ENCODE measurements at regions not wholly inside any gene's neighbourhood (a gene's known extent, or its start where the extent isn't known, plus 50 kb on each side); places are given as distances from the start of the nearest gene placed in this dataset.
"Not testable (repeated sequence)": the region's sequence is repeated elsewhere in the genome, so short reads cannot be mapped to it uniquely, and the experiment has no call there.

DNA sequence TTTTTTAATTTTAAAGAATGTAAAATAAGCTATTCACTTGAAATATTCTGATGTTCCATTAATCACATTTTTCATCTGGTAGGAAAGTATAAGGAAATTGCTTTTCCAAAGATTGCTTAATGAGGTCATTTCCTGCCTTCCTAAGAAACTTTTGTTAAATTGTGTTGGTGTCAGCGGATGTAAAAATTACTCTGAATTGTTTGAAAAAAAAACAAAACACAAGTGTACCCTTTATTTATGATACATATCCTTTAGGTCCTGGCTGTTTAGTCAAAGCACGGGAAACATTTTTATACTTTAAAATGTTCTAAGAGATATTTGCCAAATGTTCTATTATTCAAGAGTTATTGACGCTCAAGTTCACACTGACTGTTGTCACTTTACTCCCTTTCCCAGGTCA, 1357.4 kb upstream of the GOT2 start:
- peaks cover 50% of the 10 kb centered on the region for H3K9me3 ChIP-seq
- intact Hi-C loops (cut with DNase I, micrococcal nuclease): no loop called here
- no peaks in the 10 kb centered on the region for H3K36me3 ChIP-seq (ENCODE audit: low read depth)
- H3K4me1 ChIP-seq (ENCODE audit: low read depth): no peaks in the 10 kb centered on the region
- H3K4me3 ChIP-seq: no peak overlapping the region
- DNase-seq: no peak
- TF ChIP-seq, protein P1, sequence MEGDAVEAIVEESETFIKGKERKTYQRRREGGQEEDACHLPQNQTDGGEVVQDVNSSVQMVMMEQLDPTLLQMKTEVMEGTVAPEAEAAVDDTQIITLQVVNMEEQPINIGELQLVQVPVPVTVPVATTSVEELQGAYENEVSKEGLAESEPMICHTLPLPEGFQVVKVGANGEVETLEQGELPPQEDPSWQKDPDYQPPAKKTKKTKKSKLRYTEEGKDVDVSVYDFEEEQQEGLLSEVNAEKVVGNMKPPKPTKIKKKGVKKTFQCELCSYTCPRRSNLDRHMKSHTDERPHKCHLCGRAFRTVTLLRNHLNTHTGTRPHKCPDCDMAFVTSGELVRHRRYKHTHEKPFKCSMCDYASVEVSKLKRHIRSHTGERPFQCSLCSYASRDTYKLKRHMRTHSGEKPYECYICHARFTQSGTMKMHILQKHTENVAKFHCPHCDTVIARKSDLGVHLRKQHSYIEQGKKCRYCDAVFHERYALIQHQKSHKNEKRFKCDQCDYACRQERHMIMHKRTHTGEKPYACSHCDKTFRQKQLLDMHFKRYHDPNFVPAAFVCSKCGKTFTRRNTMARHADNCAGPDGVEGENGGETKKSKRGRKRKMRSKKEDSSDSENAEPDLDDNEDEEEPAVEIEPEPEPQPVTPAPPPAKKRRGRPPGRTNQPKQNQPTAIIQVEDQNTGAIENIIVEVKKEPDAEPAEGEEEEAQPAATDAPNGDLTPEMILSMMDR (IDR thresholded peaks at IDR 0.05): no peak
- no peak for ATAC-seq

DNA sequence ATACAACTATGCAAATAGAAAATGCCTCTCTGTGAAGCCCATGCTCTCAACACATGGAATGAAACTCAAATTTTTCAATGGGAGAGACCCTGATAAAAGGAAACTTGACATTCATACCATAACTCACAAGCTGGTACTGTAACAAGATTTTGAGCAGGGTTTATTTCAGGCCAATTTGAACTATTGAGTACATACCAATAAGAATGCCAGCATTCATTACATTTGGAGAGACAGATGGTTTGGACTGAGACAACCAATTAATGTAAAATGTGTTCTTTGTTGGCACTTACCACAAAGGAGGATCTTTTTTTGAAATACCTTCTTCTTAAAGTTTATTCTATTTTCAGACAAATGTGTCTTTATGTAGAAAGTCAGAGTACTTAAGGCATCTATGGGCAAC, 1357.0 kb upstream of the GOT2 start:
- ATAC-seq: no peak
- H3K4me1 ChIP-seq (ENCODE audit: low read depth): no peaks in the 10 kb centered on the region
- no peaks in the 10 kb centered on the region for H3K36me3 ChIP-seq (ENCODE audit: low read depth)
- H3K4me3 ChIP-seq: no peak overlapping the region
- intact Hi-C loops (cut with DNase I, micrococcal nuclease): no loop called here
- H3K9me3 ChIP-seq: peaks cover 54% of the 10 kb centered on the region
- no peak for DNase-seq
- TF ChIP-seq, protein P1 (IDR thresholded peaks at IDR 0.05): no peak

DNA sequence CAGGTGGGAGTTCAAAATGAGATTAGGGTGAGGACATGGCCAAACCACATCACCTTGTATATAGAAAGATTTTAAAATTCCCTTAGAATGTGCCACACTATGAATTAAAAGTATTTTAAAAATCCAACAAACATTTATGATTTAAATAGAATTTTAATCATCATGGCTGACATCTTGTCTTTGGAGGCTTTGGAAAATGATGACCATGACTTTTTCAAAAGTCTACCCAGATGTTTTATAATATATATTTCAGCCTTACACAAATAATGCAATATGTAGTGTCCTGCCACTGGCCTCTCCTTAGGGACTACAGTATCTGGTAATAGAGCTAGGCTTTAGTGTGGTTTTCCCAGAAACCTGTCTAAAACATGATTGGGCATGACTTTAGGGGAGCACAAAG, 1353.4 kb upstream of the GOT2 start:
- no peak overlapping the region for H3K4me3 ChIP-seq
- H3K4me1 ChIP-seq (ENCODE audit: low read depth): no peaks in the 10 kb centered on the region
- H3K9me3 ChIP-seq: peaks cover 53% of the 10 kb centered on the region
- TF ChIP-seq, protein P1 (IDR thresholded peaks at IDR 0.05): no peak
- H3K36me3 ChIP-seq (ENCODE audit: low read depth): no peaks in the 10 kb centered on the region
- ATAC-seq (no peak), DNase-seq (no peak)
- intact Hi-C loops (cut with DNase I, micrococcal nuclease): no loop called here

DNA sequence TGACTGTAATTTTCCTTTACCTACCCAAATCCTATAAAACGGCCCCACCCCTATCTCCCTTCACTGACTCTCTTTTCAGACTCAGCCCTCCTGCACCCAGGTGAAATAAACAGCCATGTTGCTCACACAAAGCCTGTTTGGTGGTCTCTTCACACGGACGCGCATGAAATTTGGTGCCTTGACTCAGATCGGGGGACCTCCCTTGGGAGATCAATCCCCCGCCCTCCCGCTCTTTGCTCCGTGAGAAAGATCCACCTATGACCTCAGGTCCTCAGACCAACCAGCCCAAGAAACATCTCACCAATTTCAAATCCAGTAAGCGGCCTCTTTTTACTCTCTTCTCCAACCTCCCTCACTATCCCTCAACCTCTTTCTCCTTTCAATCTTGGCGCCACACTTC, 1344.7 kb upstream of the GOT2 start:
- H3K36me3 ChIP-seq (ENCODE audit: low read depth); DNase-seq; H3K4me1 ChIP-seq (ENCODE audit: low read depth); H3K4me3 ChIP-seq; ATAC-seq; intact Hi-C loops (cut with DNase I, micrococcal nuclease): not testable (repeated sequence)
- peaks cover 13% of the 10 kb centered on the region for H3K9me3 ChIP-seq

DNA sequence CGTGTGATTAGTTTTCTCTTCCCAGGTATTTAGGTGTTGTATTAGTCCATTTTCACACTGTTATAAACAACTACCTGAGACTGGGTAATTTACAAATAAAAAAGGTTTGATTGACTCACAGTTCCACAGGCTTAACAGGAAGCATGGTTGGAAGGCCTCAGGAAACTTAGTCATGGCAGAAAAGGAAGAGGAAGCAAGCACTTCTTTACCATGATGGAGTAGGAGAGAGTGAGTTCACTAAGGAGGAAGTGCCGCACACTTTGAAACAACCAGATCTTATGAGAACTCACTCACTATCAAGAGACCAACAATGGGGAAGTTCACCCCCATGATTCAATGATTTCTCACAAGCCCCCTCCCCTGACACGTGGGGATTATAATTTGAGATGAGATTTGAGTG, 1343.7 kb upstream of the GOT2 start:
- H3K4me3 ChIP-seq: no peak overlapping the region
- no peaks in the 10 kb centered on the region for H3K36me3 ChIP-seq (ENCODE audit: low read depth)
- no peak for ATAC-seq
- DNase-seq: no peak
- H3K4me1 ChIP-seq (ENCODE audit: low read depth): no peaks in the 10 kb centered on the region
- H3K9me3 ChIP-seq: peaks cover 19% of the 10 kb centered on the region
- TF ChIP-seq, protein P1 (IDR thresholded peaks at IDR 0.05): no peak
- intact Hi-C loops (cut with DNase I, micrococcal nuclease): no loop called here

DNA sequence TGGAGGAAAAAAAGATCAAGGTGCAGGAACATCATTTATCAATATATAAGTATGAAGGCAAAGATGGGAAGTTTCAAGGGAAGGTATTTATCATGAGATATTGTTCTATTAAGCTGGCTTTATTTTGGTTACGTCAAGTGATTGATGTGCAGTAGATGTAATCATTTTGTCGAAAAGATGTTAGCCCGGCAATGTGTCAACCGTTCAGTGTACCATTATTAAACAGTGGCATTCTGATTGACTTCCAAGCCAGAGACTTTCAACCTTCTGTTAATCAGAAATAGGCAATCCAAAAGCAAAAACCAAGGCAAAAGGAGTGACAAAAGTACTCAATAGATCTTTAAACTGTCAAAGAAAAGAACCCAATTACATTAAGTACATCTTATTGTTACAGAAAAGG, 1340.3 kb upstream of the GOT2 start:
- ATAC-seq (no peak), DNase-seq (no peak)
- Histone ChIP-seq H3K4me1 (ENCODE audit: low read depth) (no peaks in the 10 kb centered on the region), H3K4me3 (no peak overlapping the region), H3K9me3 (peaks cover 26% of the 10 kb centered on the region), H3K36me3 (ENCODE audit: low read depth) (no peaks in the 10 kb centered on the region)
- TF ChIP-seq, protein P1 (IDR thresholded peaks at IDR 0.05): no peak
- intact Hi-C loops (cut with DNase I, micrococcal nuclease): no loop called here

Data from mucosa of descending colon (tissue), 3 donors.